Osteoblast (primary cell): ENCODE measurements at regions not wholly inside any gene's neighbourhood (a gene's known extent, or its start where the extent isn't known, plus 50 kb on each side); places are given as distances from the start of the nearest gene placed in this dataset.

Experiments
- DNase-seq: peaks from one replicate; pipeline ENCODE4 v3.0.0; 2011; ENCODE audit warnings: low spot score, mixed read lengths; ENCODE audit not compliant: insufficient read length; ENCODE audit errors: missing footprints
- H2AFZ ChIP-seq: 2 replicates; pipeline ENCODE4 v1.6.0; 2011; ENCODE audit warnings: mild to moderate bottlenecking, low read length
- H3K27ac ChIP-seq: 2 replicates; pipeline ENCODE4 v1.5.1; 2011; ENCODE audit warnings: mild to moderate bottlenecking, low read depth, low read length, moderate library complexity
- H3K27me3 ChIP-seq: 2 replicates; pipeline ENCODE4 v1.6.0; 2012; ENCODE audit warnings: mild to moderate bottlenecking, control low read depth, inconsistent platforms, low read length, moderate library complexity; ENCODE audit not compliant: insufficient read depth
- H3K36me3 ChIP-seq: 2 replicates; pipeline ENCODE4 v1.5.1; 2011; ENCODE audit warnings: mild to moderate bottlenecking, low read length, control low read depth, moderate library complexity; ENCODE audit not compliant: insufficient read depth
- H3K4me1 ChIP-seq: 2 replicates; pipeline ENCODE4 v1.5.1; 2011; ENCODE audit warnings: mild to moderate bottlenecking, low read length, control low read depth, moderate library complexity; ENCODE audit not compliant: insufficient read depth
- H3K4me2 ChIP-seq: 2 replicates; pipeline ENCODE4 v1.6.0; 2011; ENCODE audit warnings: mild to moderate bottlenecking, low read length; ENCODE audit not compliant: insufficient read depth
- H3K4me3 ChIP-seq: fragments of 200-600 bp; sonication (generic); 3 replicates; pipeline ENCODE4 v1.5.1; 2012; ENCODE audit warnings: mild to moderate bottlenecking, low read length, inconsistent platforms; ENCODE audit not compliant: insufficient read depth
- H3K79me2 ChIP-seq: 2 replicates; pipeline ENCODE4 v1.6.0; 2012; ENCODE audit warnings: mild to moderate bottlenecking, low read length, control low read depth, inconsistent platforms; ENCODE audit not compliant: insufficient read depth
- H3K9me3 ChIP-seq: 2 replicates; pipeline ENCODE4 v1.5.1; 2011; ENCODE audit warnings: low read depth, low read length, control low read depth
- H4K20me1 ChIP-seq: 2 replicates; pipeline ENCODE4 v1.6.0; 2012; ENCODE audit warnings: mild to moderate bottlenecking, low read length, control low read depth; ENCODE audit not compliant: insufficient read depth
- TF ChIP-seq, protein P1 (sequence below): IDR thresholded peaks from 2 replicates; pipeline ENCODE4 v1.5.1; 2011; ENCODE audit warnings: mild to moderate bottlenecking, low read depth, low read length, moderate library complexity; ENCODE audit errors: extremely low read depth

DNA sequence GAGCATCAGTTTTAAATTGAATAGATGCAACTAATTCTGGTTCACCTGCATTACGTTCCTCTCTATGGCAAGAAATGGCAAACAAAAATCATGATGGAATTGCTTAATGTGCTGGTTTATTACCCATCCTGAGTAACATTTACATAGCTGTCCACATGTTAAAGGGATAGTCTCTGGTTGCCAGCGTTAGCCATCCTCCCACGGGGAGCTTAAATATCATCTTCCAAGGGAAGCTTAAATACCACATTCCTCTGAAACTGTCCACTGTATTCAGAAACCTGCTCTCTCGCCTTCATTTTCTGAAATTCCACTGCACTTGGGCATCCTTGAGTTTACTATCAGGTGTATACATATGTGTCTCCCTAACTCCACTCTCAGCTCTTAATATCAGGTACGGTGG, 586.6 kb downstream of the TLL1 start:
- no peaks in the 10 kb centered on the region for H3K79me2 ChIP-seq
- DNase-seq, result no peak
- H3K9me3 ChIP-seq, result no peaks in the 10 kb centered on the region
- H3K4me1 ChIP-seq, result peaks cover 9% of the 10 kb centered on the region
- H3K4me2 ChIP-seq, result no peak overlapping the region
- H2AFZ ChIP-seq, result no peak overlapping the region
- H3K27me3 ChIP-seq, result no peaks in the 10 kb centered on the region
- no peak overlapping the region for H3K27ac ChIP-seq
- TF ChIP-seq, protein P1, sequence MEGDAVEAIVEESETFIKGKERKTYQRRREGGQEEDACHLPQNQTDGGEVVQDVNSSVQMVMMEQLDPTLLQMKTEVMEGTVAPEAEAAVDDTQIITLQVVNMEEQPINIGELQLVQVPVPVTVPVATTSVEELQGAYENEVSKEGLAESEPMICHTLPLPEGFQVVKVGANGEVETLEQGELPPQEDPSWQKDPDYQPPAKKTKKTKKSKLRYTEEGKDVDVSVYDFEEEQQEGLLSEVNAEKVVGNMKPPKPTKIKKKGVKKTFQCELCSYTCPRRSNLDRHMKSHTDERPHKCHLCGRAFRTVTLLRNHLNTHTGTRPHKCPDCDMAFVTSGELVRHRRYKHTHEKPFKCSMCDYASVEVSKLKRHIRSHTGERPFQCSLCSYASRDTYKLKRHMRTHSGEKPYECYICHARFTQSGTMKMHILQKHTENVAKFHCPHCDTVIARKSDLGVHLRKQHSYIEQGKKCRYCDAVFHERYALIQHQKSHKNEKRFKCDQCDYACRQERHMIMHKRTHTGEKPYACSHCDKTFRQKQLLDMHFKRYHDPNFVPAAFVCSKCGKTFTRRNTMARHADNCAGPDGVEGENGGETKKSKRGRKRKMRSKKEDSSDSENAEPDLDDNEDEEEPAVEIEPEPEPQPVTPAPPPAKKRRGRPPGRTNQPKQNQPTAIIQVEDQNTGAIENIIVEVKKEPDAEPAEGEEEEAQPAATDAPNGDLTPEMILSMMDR, result no peak
- no peaks in the 10 kb centered on the region for H3K36me3 ChIP-seq
- H3K4me3 ChIP-seq, result no peak overlapping the region
- H4K20me1 ChIP-seq, result no peaks in the 10 kb centered on the region

DNA sequence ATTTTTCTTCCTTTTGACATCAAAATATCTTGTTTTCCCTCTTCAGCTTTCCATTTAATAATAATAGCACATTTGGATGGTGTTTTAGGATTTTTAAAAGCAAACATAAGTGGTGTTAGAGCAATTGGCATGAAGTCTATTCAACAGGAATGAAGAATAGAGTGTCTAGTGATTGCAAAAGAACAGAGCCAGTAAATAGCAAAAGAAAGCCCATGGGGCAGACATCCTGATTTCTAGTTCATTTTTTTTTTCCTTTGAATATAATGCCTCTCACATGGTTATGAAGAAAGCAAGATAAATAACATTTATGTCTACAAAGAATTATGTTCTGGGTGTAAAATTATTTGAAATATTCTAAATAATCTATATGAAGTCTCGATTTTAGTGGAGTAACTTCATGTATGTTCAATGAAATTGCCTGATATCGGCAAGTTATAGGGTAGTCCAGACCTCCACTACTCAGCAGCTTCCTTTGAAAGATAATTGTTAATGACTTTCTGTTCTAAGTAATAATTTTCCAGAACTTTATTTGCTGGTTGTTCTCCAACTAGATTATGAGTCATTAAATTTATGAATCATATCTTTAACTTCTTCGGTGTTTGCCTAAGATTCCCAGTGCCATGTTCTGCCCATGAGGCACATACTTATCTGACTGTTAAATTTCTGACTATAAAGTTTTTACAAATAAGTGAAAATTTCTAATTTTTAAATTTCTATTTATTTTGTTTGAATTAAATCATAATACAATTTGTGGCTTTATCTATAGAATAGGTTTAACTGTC, 587.9 kb downstream of the TLL1 start:
- Histone ChIP-seq H2AFZ (no peak overlapping the region), H3K27me3 (no peaks in the 10 kb centered on the region), H3K4me3 (no peak overlapping the region), H3K9me3 (no peaks in the 10 kb centered on the region), H3K4me2 (no peak overlapping the region), H3K79me2 (no peaks in the 10 kb centered on the region), H4K20me1 (no peaks in the 10 kb centered on the region), H3K27ac (no peak overlapping the region), H3K4me1 (peaks cover 9% of the 10 kb centered on the region), H3K36me3 (no peaks in the 10 kb centered on the region)
- TF ChIP-seq, protein P1, result no peak
- peak; percentile 44 for DNase-seq

DNA sequence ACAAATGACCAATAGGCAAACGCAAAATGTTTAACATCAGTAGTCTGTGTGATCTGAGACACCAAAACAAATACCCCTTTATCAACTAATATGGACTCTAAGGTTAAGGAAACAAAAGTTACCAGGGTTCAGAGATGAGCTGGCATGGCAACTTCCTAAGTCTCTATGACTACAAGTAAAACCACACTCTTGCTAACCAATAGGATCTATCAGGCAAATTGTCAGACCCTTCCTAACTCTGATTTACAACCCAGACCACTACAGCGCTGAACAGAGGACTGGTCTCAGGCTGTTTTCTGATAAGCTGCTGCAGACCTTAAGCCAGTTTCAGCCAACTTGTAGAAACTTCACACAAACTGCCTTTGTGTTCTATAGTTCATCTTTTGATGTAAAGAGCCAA, 608.0 kb downstream of the TLL1 start:
- H3K79me2 ChIP-seq, result no peaks in the 10 kb centered on the region
- no peak overlapping the region for H3K4me2 ChIP-seq
- H3K36me3 ChIP-seq, result no peaks in the 10 kb centered on the region
- peak overlapping the region; percentile 44 for H2AFZ ChIP-seq
- H3K9me3 ChIP-seq, result no peaks in the 10 kb centered on the region
- DNase-seq, result no peak
- TF ChIP-seq, protein P1, result no peak
- H3K4me1 ChIP-seq, result no peaks in the 10 kb centered on the region
- no peaks in the 10 kb centered on the region for H3K27me3 ChIP-seq
- no peaks in the 10 kb centered on the region for H4K20me1 ChIP-seq
- no peak overlapping the region for H3K27ac ChIP-seq
- no peak overlapping the region for H3K4me3 ChIP-seq

DNA sequence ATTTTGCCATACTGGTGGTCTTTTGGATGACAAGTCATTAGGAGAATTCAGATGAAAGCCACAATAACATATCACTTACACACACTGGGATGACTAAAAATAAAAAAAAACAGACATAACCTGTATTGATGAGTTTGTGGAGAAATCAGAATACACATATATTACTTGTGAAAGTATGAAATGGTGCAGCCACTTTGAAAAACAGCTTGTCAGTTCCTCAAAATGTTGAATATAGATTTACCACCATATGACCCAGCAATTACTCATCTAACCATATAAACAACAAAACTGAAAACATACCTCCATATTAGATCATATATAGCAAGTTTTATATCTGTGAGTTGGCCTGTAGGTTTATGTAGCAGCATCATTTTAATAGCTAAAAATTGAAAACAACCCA, 608.7 kb downstream of the TLL1 start:
- no peaks in the 10 kb centered on the region for H3K79me2 ChIP-seq
- TF ChIP-seq, protein P1, result no peak
- no peaks in the 10 kb centered on the region for H4K20me1 ChIP-seq
- H3K27me3 ChIP-seq, result no peaks in the 10 kb centered on the region
- DNase-seq, result no peak
- H3K4me3 ChIP-seq, result no peak overlapping the region
- no peak overlapping the region for H3K27ac ChIP-seq
- no peaks in the 10 kb centered on the region for H3K36me3 ChIP-seq
- H3K4me1 ChIP-seq, result no peaks in the 10 kb centered on the region
- H3K4me2 ChIP-seq, result no peak overlapping the region
- H2AFZ ChIP-seq, result peak overlapping the region; percentile 44
- no peaks in the 10 kb centered on the region for H3K9me3 ChIP-seq
